ENCODE measurements at regions not wholly inside any gene's neighbourhood (a gene's known extent, or its start where the extent isn't known, plus 50 kb on each side); places are given as distances from the start of the nearest gene placed in this dataset.

DNA sequence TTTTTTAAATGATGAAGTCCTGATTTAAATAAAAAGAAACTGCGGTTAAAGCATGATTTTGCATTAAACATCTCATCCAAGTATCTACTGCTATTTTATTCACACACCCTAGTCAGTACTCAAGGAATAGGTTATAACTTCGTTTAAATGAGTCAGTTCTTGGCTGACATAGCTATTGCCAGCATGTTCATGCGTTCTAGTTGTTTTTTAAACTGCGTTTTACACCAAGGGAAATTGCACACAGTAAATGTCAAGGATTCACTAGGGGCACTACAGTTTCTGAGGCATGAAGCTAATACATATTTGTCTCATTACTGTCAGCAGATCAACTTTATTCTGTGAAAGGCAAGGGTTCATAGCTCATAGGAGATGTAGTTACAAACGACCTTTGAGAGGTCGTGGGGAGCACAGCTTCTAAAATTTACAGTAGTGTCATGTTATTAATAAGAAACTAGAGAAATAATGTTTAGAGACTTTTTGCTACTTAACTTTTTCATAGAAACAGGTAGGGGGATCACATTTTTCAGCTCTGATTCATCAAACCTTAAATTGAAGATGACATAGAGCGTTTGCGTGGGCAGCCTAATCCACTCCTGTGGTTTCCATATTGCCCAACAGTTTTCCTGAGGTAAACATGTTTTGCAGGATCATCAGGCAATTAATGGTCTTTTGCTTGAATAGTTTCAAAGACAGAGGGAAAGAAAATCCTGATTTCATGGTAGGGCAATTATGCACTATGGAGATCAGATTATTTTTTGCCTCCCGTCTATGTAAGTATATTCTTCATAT is 2222.7 kb upstream of the WWC1 start:
- TF ChIP-seq, protein P1, sequence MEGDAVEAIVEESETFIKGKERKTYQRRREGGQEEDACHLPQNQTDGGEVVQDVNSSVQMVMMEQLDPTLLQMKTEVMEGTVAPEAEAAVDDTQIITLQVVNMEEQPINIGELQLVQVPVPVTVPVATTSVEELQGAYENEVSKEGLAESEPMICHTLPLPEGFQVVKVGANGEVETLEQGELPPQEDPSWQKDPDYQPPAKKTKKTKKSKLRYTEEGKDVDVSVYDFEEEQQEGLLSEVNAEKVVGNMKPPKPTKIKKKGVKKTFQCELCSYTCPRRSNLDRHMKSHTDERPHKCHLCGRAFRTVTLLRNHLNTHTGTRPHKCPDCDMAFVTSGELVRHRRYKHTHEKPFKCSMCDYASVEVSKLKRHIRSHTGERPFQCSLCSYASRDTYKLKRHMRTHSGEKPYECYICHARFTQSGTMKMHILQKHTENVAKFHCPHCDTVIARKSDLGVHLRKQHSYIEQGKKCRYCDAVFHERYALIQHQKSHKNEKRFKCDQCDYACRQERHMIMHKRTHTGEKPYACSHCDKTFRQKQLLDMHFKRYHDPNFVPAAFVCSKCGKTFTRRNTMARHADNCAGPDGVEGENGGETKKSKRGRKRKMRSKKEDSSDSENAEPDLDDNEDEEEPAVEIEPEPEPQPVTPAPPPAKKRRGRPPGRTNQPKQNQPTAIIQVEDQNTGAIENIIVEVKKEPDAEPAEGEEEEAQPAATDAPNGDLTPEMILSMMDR (IDR thresholded peaks at IDR 0.05; ENCODE audit: extremely low read depth, missing control alignments): no peak
- DNase-seq (ENCODE audit: low spot score): no peak

DNA sequence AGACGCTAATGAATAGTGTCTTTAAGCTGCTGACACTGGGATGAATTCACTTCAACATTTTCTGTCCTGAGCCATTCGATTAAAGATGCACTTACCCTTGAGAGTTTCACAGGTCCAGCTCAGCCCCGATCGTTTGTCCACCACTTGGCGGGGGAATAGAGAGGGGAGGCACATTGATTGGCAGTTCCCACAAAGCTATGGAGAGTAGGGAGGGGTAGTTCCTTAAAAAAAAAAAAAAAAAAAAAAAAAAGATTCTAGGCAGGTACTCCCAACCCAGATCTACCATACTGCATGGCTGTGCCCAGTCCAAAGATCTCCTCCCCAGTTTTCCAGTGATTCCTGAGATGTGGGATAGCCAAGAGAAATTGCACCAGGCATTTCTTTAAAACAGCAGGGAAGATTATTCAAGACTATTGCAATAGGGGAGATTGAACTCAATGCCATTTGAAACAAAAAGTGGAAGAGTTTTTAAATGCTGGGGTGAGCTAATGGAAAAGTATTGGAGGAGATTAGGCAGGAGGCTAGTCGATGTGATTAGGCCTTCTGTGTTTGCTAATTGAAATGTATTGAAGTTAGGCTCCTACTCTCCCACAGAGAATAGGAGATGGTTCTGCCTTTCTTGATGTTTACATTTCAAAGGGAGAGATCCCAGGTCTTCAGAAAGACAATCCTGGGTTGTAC is 2217.4 kb upstream of the WWC1 start:
- DNase-seq (ENCODE audit: low spot score): no peak
- TF ChIP-seq, protein P1 (IDR thresholded peaks at IDR 0.05; ENCODE audit: extremely low read depth, missing control alignments): no peak

DNA sequence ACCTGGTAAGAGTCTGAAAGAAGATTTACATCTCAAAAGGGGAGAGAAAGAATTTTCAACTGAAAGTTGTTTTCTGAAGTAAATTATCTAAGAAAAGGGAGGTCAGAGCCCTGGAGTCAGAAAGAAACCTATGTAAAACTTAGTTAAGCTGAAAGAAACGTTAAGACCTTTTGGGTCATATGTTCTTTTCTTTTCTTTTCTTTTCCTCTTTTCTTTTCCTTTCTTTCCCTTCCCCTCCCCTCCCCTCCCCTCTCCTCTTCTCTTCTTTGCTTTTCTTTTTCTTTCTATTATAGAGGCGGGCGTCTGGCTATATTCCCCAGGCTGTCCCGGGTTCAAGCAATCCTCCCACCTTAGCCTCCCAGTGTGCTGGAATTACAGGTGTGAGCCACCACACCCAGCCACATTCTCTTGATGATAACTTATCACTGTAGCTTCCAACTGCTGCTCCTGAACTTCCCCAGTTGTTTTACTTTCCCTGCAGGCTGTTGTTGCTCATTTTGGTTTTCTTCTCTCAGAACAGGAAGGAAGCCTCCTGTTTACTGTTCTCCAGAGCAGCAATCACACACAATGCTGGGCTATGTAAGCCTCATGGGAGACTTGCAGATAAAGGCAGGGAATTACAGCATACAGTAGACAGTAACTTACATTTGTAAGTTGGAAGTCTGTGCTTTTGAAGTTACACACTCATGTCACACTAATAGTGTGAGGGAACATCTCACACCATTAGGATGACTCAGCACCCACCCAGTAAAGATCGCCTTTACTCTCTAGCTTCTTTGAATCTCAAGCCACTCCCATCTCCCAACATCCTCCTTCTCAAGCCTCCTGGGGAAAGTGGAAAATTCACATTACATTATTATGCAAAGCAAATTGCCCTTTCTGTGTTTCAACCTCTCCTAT is 2216.6 kb upstream of the WWC1 start:
- TF ChIP-seq, protein P1 (IDR thresholded peaks at IDR 0.05; ENCODE audit: extremely low read depth, missing control alignments): no peak
- DNase-seq (ENCODE audit: low spot score): no peak

DNA sequence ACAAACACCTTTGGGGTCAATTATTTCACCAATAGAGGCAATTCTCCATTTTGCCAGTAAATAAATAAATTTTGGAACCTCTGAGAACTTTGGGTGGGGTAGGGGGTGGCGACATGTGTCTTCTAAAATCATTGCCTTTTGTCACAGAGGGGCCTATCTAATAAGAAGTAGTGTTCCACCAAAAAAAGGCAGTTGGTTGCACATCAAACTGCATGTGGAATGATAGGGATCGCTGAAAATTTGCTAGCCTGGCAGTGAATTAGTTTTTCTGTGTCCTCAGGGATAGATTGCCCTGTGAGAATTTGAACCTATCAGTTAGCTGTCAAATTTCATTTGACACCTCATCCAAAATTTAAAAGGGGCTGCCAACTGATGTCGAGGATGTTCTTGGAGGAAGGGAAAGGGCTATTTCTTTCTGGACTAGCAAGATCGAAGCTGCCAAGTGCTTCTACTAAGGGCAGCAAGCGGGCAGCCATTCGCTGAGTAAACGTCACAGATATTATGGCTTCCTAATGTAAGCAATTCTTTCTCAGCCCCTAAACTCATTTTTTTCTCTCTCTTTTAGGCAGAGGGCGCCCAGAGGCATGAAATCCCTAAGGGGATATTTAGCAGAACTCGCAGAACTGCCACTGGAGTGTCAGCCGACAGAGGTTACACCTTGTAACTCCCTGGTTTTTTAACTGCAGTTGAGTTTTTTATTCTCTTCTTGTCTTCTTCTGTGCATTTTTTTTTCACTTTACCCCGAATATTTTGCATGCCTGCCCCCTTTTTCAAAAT is 2208.1 kb upstream of the WWC1 start:
- TF ChIP-seq, protein P1 (IDR thresholded peaks at IDR 0.05; ENCODE audit: extremely low read depth, missing control alignments): no peak

DNA sequence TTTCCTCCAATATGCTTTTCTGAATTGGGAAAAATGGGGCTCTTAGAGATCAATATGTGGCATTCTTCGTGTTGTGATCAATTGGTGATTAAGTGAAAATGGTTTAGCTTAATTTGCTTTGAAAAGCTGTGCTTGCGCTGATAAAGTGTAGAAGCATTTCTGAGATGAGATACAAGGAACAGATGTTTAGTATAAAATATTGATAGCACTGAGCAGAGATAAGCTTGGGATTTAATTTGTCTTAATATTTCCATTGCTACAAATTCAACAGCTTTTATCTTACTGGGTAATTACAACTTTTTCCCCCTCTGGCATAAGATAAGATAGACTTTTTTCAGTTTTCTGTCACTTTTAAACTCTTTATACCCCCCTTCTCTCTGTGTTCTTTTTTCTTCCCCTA is 2204.9 kb upstream of the WWC1 start:
- TF ChIP-seq, protein P1 (IDR thresholded peaks at IDR 0.05; ENCODE audit: extremely low read depth, missing control alignments): no peak

More for the DNA sequence above, 2208.1 kb upstream of the WWC1 start:
- DNase-seq (ENCODE audit: low spot score): no peak

DNA sequence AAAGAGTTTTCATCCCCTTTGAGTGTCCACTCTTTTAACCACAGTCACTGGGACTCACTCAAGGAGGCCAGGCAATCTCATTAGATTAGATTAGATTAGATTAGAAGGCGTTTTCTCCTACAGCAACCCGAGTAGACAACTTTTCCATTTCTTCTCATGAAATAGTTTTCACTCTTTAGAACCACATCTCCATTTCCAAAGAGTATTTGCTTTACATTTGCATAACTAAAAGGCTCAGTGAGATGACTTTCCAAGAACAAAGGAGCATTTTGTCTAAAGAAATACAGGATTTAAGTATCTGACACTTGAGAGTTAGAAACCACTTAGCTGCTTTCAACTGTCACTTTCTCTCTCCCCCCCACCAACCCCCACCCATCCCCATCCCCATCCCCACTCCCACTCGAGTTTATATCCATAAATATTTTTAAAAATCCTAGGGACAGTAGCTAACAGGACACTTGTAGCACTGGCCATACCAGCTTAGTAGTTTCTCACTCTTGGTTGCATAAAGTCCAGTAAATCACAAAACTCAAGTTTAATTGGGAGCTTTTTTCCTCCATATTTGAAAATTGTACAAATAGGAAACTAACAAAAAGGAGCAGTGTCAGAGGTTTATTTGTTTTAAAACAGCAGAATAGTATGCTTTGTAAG is 2202.9 kb upstream of the WWC1 start:
- TF ChIP-seq, protein P1 (IDR thresholded peaks at IDR 0.05; ENCODE audit: extremely low read depth, missing control alignments): no peak
- no peak for DNase-seq (ENCODE audit: low spot score)

More for the DNA sequence above, 2204.9 kb upstream of the WWC1 start:
- DNase-seq (ENCODE audit: low spot score): no peak
